Activated T-cell treated with anti-CD3 and anti-CD28 coated beads, Interleukin-2, amount 50 U/mL, for 48 hours (primary cell): ENCODE measurements at regions not wholly inside any gene's neighbourhood (a gene's known extent, or its start where the extent isn't known, plus 50 kb on each side); places are given as distances from the start of the nearest gene placed in this dataset.
"Not testable (repeated sequence)": the region's sequence is repeated elsewhere in the genome, so short reads cannot be mapped to it uniquely, and the experiment has no call there.

Experiments used
- DNase-seq, 2 experiments: peaks; one replicate each; pipeline ENCODE4 v3.0.0-alpha.2; 2020

DNA sequence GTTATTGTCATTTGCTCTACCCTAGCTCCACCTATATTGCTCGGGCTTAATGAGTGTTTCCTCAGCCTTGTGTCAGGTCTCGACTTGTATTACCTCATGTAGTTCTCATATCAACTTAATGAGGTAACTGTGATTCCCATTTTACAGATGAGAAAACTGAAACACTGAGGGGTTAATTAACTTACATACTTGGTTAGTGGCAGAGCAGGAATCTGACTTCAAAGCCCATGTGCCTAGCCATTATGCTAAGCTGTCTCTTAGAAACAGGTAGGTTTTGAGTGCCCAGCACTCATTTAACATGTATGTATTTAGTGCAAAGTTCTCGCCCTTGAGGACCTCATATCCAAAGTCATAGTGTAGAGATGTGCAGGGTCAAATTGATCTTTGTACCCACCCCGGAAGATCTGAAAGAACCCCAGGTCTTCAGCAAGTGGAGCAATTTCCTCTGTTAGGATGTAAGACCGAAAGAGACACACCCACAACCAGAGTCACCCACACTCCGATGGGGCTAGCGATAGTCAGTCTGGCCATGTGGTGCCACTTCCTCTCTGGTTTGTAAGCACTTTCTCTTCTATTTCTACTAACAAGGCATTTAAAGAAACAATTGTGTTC is 121.0 kb upstream of the SLC39A10 start:
- DNase-seq: peak; percentile 74 to 76

DNA sequence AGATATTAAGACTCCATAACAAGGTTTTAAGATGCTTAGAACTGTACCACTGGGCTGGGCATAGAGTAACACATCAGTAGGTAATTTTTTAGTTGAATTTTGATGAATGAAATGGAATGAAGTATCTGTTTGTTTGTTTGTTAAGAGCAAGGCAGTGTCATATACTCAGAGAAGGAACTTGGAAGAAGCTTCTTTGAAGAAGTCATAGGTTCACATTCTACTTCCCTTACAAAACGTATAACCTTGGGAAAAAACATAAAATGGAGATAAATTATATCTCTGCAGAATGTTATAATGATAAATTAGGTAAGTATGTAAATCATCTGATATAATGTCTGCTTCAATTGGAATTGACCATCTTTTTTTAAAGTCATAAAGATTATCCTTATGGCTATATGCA is 122.1 kb upstream of the SLC39A10 start:
- DNase-seq: no peak

DNA sequence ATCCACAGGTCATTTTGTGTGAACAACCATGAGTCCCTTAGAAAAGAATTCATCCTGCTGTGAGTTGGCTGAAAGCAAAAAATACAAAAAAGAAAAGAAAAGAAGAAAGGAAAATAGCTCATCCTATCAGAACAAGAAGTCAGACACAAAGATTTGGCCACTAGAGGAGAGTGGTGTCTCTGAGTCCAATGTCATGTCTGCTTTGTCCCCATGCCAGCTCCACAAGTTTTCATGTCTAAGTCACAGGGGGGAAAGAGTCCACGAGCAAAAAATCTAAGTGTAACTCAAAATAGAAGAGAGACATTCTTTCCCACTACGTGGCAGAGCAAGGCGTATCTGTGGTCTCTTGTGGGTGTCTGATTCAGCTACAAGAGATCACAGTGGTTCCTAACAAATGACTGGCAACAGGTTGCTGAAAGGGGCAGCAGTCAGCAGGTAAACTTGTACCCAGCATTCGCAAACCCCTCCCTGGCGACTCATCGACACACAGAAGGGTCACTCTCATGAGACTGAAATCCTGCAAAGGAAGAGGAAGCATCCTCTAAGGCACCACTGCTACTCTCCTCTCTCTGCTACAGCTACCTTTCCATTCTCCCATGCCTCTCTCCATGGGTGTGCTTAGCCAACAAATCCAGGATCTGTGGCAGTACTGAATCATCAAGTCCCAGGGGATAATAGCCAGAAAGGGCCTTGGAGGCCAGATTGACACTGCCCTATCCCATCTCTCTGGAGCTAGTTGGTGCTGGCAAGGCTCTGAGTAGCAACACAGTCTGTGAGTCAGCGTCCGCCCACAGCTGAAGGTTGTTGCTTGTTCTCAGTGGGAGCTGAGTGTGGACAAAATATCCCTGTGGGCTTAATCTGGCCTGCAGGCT is 123.0 kb upstream of the SLC39A10 start:
- peak; percentile 79 to 82 for DNase-seq

DNA sequence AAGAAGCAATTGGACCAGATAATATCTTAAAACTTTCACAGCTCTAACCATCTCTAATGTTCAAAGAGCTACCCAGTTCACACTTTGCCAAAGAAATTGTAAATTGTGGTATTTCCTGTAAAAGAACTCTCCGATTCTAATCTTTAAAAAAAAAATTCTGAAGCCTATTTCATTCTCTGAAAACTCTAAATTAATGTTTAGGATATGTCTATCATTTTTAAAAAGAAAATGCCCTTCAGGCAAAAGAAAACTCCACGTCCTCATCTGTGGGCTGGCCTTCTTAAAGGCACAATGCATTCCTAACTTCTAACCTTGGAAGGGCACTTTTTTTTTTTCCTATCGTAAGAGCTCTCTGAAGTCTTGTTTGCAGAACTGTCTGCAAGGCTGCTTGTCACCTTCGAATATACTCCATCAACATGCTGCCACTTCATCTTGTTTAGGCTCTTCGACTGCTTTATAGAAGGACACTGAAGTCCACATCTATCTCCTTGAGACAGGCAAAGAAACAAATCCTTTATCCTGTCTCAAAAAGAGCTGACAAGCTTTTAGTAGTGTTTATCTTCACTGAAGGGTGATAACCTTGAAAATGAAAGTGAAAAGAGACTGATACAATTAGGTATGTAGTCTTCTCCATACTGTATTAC is 124.3 kb upstream of the SLC39A10 start:
- DNase-seq: no peak

DNA sequence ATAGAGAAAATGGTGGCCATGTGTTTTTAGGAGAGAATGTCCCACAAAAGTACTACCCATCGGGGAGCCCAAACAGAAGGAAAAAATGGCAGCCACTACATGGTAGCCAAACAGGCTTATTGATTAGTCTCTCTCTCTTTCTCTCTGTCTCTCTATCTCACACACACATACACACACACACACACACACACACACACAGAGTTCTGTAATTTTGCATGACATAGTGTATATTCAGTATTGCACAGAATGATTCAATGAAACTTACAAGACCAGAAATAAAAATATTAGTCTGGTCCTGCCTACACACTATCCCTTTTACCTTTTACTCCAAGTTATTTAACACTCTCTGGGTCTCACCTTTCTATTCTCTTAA is 124.8 kb upstream of the SLC39A10 start:
- DNase-seq: no peak

DNA sequence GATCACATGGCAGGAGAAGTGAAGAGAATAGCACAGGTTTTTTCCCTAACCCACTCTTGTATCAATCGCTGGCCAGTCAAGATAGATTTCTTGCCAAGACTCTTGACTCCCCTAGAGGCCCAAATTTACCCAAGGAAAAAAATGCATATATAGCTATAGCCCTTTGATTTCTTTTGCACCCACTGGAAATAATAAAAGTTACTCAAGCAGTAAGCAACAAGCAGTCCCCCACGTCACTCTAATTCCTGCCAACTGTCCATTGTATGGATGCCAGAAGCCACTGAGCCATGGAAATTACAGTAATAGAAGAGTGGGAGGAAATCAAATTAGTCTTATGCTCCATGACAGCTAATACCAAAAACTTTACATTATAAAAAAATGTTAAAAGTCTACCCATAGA is 125.3 kb upstream of the SLC39A10 start:
- no peak for DNase-seq

DNA sequence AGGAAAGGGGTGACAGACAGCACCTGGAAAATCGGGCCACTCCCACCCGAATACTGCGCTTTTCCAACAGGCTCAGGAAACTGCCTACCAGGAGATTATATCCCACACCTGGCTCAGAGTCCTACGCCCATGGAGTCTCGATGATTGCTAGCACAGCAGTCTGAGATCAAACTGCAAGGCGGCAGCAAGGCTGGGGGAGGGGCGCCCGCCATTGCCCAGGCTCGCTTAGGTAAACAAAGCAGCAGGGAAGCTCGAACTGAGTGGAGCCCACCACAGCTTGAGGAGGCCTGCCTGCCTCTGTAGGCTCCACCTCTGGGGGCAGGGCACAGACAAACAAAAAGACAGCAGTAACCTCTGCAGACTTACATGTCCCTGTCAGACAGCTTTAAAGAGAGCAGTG is 133.8 kb upstream of the SLC39A10 start:
- DNase-seq: not testable (repeated sequence)

DNA sequence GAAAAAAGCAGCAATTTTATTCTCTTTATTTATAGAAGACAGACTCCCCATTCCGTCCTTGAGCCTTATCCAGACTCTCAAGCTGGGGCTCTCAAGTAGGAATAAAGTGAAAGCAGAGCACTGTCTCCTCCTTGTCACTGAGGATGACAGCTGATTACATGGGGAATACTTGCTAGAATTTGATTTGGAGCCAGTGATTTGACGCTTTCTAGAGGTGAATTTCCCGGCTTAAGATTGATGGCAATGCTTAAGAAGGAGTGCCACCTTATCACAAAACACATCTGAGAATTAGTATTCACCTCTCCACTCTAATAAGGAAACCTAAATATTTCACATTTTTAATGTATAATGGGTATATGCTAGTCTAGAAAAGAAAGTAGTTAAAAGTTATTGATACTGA is 135.4 kb upstream of the SLC39A10 start:
- no peak for DNase-seq

DNA sequence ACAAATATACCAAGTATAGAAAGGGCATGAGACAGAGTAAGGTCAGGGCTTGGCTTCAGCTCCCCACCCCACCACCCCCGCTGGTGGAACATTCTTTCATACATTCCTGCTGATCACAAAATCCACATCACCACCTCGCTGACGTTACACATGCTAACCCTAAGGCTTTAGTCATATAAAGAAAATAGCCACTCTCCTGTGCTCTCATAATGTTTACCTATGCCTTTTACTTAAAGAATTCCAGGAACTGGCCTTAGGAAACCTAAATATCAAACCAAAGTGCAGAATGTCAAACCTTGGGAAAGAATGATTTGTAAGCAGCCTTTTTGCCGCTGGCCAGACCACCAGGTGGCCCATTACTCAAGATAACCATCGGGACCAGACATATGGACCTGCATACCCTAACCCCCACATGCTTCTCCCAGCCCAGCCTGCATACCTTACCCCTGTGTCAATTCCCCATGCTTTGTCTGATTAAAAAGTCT is 136.3 kb upstream of the SLC39A10 start:
- no peak for DNase-seq

DNA sequence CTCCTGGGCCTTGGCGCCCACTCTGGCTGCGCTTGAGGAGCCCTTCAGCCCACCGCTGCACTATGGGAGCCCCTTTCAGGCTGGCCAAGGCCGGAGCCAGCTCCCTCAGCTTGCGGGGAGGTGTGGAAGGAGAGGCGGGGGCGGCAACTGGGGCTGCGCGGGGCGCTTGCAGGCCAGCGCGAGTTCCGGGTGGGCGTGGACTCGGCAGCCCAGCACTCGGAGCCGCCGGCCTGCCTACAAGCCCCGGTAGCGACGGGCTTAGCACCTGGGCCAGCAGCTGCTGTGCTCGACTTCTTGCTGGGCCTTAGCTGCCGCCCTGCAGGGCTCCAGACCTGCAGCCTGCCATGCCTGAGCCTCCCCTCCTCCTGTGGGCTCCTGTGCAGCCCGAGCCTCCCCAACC is 141.5 kb upstream of the SLC39A10 start:
- no peak for DNase-seq

DNA sequence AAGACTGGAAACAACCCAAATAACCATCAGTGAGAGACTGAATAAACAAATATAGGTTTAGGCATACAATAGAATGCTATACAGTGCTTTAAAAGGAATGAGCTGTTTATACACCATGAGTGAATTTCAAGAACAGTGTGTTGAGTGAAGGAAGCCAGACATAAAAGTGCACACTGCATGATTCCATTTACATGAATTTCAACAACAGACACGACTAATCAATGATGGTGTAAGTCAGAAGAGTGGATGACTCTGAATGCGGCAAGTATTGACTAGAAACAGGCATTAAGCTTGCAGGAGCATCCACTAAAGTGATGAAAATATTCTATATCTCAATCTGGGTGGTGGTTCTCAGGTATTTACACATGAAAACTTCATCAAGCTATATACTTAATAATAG is 142.7 kb upstream of the SLC39A10 start:
- no peak for DNase-seq

DNA sequence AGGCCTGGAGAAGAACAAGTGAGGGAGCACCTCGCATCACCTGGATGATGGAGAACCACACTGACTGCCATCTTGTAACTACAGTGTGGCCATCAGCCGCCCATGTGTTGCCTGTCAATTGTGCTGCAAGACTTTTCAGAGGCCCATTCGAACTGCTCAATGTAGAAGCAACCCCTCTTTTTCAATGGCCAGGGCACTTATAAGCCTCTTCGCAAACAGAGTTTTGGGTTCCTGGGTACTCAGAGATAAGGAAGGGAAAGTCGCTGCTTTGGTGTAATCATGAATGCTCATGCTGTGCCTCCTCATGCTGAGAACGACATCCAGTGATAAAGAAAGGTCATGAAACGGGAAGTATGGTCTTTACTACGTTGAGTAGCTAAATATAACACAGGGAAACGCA is 143.9 kb upstream of the SLC39A10 start:
- DNase-seq: no peak

DNA sequence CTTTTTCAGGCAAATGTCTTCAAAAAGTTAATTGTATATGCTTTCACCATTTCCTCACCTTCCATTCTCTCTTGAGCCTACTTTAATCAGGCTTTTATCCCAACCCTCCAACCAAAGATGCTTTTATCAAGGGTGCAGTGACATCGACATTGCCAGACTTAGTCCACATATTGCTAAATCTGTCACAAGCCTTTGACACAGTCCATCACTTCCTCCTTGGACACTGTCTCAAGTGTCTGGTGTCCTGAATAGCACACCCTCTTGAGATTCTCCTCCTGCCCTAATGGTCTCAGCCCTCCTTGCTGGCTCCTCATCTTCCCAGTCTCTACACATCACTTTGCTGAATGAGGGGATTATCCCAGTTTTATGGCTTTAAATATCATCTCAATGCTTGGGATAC is 147.5 kb upstream of the SLC39A10 start:
- no peak for DNase-seq

DNA sequence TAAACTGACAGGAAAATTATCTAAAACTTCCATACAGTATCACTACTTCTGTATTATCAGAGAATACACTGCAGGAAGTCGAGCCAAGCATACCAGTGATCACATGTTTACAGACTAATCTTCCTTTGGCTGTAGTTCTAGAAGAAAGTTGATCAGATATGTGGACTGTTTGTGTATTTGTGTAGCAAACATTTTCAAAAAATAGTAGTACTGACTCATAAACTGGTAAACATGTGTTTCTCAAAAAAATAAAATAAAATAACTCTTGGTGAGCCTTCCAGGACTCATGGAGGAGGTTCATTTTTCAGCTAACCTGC is 148.9 kb upstream of the SLC39A10 start:
- no peak for DNase-seq

DNA sequence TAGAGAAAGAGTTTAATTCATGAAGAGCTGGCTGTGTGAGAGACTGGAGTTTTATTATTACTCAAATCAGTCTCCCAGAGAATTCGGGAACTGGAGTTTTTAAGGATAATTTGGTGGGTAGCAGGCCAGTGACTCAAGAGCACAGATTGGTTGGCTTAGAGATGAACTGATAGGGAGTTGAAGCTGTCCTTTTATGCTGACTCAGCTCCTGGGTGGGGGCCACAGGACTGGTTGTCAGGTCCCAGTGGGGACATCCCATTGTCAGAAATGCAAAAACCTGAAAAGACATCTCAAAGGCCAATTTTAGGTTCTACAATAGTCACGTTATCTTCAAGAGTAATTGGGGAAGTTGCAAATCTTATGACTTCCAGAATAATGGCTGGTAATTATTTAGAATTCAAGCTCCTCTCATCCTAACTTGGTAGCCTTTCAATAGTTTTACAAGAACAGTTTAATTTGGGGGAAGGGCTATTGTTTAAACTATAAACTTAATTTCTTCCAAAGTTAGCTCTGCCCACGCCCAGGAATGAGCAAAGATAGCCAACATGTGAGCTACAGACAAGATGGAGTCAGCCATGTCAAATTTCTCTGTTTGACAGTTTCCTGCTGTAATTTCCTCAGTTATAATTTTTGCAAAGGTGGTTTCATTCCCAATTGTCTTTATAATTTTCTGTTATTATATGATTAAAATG is 149.4 kb upstream of the SLC39A10 start:
- no peak for DNase-seq

DNA sequence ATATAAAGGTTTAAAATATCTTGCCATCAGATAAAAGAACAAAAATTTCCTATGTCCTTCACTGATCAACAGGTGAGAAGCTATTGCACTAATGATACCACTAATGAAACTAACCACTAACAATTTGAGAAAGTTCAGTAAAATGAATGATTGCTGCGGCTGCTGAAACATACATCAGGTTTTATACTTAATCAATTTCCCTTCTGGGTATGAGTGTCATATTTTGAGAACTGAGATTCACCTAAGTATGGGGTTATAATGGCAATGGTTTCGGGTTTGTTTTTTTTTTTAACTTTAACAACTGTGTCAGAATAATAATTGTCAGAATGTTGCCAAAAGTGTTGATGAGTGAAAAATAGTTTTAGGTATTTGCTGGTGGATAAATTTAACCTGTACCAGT is 151.3 kb upstream of the SLC39A10 start:
- no peak for DNase-seq

DNA sequence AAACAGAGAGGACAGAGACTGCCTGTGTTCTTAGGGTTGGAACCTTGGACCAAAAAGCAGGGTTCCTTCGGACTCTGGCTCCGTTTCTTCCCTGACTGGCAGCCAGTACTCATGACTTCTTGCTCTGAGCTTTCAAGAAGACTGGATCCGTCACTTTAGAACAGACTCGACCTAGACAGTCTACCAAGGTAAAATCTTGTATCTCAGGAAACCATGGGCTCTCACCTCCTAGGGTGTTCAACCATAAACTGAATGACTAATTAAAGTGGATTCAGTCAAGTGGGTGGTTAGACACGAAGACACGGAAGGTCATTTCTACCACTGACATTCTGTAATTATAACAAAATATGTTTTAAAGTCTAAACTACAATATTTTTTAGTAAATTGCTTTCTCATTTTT is 153.8 kb upstream of the SLC39A10 start:
- DNase-seq: no peak

DNA sequence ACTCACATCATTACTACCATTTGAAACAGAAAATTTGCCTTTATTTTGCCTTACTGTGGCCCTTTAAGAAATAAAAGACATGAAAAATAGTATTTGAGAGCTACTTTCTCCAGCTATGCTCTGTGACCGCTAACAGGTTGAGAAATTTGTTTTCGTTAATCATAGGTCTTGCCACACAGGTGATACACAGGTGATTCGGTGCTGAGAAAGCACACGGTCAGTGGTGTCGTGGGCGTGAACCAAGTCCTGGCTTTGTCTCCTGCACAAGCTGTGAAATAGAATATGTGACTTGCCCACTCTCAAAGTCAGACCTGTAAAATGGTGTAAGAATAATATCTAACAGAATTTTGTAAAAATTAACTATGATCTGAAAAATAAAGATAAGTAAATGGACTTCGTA is 155.3 kb upstream of the SLC39A10 start:
- no peak for DNase-seq

DNA sequence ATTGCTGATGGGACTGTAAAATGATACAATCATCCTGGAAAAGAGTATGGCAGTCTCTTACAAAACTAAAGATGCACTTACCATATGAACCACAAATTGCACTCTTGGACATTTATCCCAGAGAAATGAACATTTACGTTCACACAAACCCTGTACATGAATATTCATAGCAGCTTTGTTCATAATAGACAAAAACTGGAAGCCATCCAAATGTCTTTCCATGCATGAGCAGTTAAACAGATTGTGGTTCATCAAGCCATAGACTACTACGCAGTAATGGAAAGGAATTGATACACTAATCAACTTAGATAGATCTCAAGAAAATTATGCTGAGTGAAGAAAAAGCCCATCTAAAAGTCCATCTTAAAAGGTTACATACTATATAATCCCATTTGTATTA is 156.1 kb upstream of the SLC39A10 start:
- no peak for DNase-seq

DNA sequence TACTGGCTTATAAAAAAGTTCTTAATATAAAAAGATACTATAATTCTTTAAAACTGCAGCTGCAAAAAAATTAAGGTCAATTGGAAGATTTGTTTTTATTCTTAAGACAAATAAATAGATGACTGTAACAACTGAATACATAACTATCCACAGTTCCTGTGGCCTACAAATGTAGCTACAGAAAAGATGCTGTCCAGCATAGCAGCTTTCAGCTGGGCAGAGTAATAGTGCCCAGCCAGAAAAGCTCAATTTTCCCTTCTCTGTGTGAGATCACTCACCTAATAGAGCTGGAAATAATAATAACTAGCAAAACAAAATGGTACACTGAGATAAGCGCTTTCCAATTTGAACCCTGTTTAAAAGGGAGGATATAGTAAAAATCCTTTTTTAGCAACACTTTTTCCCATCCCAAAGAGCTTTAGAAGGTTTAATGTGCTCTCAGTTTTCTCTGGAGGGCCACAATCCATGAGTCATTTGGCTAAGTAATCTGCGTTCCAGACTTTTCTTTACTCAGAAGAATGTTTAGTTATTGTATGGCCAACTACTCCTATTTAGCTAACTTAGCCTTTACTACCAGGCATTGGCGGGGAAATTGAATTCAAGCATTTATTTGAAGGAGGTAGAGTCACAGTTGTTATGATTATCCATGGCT is 158.1 kb upstream of the SLC39A10 start:
- DNase-seq: no peak

DNA sequence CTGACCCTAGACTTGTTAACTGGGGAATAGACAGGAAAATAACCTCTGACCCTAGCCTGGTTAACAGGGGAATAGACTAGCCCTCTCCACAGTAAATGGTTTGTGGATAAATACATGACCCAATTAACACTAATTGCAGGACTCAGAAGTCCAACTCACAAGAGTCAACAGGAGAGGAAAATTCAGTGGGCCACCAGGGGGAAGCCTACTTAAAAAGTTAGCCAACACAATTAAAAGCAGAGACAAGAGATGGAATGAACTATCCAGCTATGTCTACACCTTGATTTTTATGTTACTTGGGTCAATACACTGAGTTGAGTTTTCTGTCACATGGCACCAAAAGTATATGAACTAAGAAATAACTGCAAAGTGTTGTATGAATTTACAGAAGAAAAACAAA is 158.8 kb upstream of the SLC39A10 start:
- peak; percentile 59 to 61 for DNase-seq

DNA sequence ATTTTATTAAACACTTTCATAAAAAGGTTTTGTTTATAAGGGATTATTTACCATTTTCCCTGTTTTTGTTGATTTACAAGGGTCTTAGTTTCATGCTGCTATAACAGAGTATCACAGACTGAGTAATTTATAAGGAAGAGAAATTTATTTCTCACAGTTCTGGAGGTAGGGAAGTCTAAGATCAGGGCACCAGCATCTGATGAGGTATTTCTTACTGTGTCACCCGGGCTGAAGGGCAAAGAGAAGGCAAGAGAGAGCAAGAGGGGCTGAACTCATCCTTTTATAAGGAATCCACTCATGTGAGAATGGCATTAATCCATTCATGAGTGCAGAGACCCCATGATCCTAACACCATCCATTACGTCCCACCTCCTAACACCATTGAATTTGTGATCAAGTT is 160.0 kb upstream of the SLC39A10 start:
- DNase-seq: no peak

DNA sequence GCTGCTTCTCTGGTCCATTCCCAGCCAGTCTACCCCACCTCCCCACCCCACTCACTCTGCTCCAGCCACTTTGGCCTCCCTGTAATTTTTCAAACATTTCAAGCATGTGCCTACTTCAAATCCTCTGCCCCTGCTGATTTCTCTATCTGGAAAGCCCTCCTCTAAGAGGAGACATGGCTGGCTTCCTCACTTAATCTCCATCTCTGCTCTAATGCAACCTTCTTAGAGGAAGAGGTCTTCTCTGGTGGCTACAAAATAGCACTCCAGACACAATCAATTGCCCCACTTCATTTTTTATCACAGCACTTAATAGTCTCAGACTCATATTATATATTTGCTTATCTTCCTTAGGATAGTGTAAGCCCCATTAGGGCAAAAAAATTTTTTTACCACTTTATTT is 161.1 kb upstream of the SLC39A10 start:
- no peak for DNase-seq
